Loucy (cell line): ENCODE measurements at regions not wholly inside any gene's neighbourhood (a gene's known extent, or its start where the extent isn't known, plus 50 kb on each side); places are given as distances from the start of the nearest gene placed in this dataset.

Experiments
- H2AFZ ChIP-seq: fragments of 200-600 bp; sonication (generic); 2 replicates; pipeline ENCODE4 v1.6.0; 2016; ENCODE audit warnings: antibody characterized with exemption, mild to moderate bottlenecking, low read length, moderate library complexity
- H3F3A ChIP-seq: fragments of 200-600 bp; 2 replicates; pipeline ENCODE4 v1.6.0; 2016; ENCODE audit warnings: antibody characterized with exemption, low read depth, mild to moderate bottlenecking
- H3K27me3 ChIP-seq: fragments of 200-600 bp; sonication (generic); 2 replicates; pipeline ENCODE4 v1.6.1; 2014; ENCODE audit warnings: low read length, mild to moderate bottlenecking; ENCODE audit not compliant: insufficient read depth, poor library complexity, severe bottlenecking
- H3K36me3 ChIP-seq: fragments of 200-600 bp; sonication (generic); 2 replicates; pipeline ENCODE4 v1.6.1; 2016; ENCODE audit warnings: low read length; ENCODE audit not compliant: insufficient read depth
- H3K4me1 ChIP-seq: fragments of 200-600 bp; sonication (generic); 2 replicates; pipeline ENCODE4 v1.5.1; 2014; ENCODE audit warnings: low read length, mild to moderate bottlenecking; ENCODE audit not compliant: insufficient read depth, poor library complexity, severe bottlenecking
- H3K4me2 ChIP-seq: fragments of 200-600 bp; sonication (generic); 2 replicates; pipeline ENCODE4 v1.6.0; 2014; ENCODE audit warnings: antibody characterized with exemption, low read length, low read depth, mild to moderate bottlenecking; ENCODE audit not compliant: poor library complexity, severe bottlenecking
- H3K4me3 ChIP-seq: fragments of 200-600 bp; sonication (generic); 2 replicates; pipeline ENCODE4 v1.5.1; 2014; ENCODE audit warnings: low read length, mild to moderate bottlenecking, mixed read lengths; ENCODE audit not compliant: poor library complexity, severe bottlenecking
- H3K79me2 ChIP-seq: fragments of 200-600 bp; sonication (generic); 2 replicates; pipeline ENCODE4 v1.6.1; 2014; ENCODE audit warnings: low read length; ENCODE audit not compliant: insufficient read depth
- H3K9ac ChIP-seq: fragments of 200-600 bp; sonication (generic); 2 replicates; pipeline ENCODE4 v1.6.0; 2014; ENCODE audit warnings: mild to moderate bottlenecking, low read depth, low read length, moderate library complexity; ENCODE audit not compliant: poor library complexity, severe bottlenecking
- H3K9me2 ChIP-seq: fragments of 200-600 bp; sonication (generic); replicated peaks from 2 replicates; pipeline ENCODE4 v1.6.1; 2016; ENCODE audit warnings: low read depth, low read length, mixed read lengths
- H3K9me3 ChIP-seq: fragments of 200-600 bp; sonication (generic); 2 replicates; pipeline ENCODE4 v1.6.1; 2014; ENCODE audit warnings: mild to moderate bottlenecking, antibody characterized with exemption, low read length, low read depth; ENCODE audit not compliant: insufficient read depth
- H4K20me1 ChIP-seq: fragments of 200-600 bp; sonication (generic); 2 replicates; pipeline ENCODE4 v1.6.0; 2014; ENCODE audit warnings: antibody characterized with exemption, low read length, mild to moderate bottlenecking; ENCODE audit not compliant: insufficient read depth, poor library complexity, severe bottlenecking
- EZH2phosphoT487 ChIP-seq: fragments of 200-600 bp; IDR thresholded peaks from 2 replicates; pipeline ENCODE4 v1.6.1; 2018; ENCODE audit warnings: antibody characterized with exemption, mild to moderate bottlenecking, moderate library complexity, borderline replicate concordance
- TF ChIP-seq, protein P1 (sequence below): fragments of 200-600 bp; sonication (generic); conservative IDR thresholded peaks from 2 replicates; pipeline ENCODE4 v1.5.1; 2014; ENCODE audit warnings: mild to moderate bottlenecking, antibody characterized with exemption, low read length

DNA sequence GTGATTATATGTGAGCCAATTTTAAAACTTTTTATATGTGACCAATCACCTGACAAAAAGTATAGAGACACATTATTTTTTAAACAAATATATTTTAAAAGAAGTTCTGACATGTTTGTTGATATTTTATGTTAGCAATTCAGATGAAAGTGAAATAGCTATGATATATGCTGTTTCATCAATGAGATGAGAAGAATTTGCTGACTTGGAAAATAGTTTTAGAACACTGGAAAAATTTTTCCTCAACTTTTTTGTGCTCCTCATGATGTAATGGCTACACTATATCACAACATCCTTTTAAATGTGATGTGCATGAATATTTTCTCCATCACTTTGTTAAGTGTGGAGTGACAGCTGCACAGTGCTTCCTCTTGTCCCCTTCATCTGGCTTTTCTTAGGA lies 434.0 kb downstream of the PLCL1 start:
- H3F3A ChIP-seq, result no peaks in the 10 kb centered on the region
- H3K4me2 ChIP-seq, result no peak overlapping the region
- TF ChIP-seq, protein P1, sequence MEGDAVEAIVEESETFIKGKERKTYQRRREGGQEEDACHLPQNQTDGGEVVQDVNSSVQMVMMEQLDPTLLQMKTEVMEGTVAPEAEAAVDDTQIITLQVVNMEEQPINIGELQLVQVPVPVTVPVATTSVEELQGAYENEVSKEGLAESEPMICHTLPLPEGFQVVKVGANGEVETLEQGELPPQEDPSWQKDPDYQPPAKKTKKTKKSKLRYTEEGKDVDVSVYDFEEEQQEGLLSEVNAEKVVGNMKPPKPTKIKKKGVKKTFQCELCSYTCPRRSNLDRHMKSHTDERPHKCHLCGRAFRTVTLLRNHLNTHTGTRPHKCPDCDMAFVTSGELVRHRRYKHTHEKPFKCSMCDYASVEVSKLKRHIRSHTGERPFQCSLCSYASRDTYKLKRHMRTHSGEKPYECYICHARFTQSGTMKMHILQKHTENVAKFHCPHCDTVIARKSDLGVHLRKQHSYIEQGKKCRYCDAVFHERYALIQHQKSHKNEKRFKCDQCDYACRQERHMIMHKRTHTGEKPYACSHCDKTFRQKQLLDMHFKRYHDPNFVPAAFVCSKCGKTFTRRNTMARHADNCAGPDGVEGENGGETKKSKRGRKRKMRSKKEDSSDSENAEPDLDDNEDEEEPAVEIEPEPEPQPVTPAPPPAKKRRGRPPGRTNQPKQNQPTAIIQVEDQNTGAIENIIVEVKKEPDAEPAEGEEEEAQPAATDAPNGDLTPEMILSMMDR, result no peak
- TF ChIP-seq EZH2phosphoT487, result no peak
- no peaks in the 10 kb centered on the region for H3K9me3 ChIP-seq
- no peaks in the 10 kb centered on the region for H4K20me1 ChIP-seq
- no peaks in the 10 kb centered on the region for H3K36me3 ChIP-seq
- H3K4me1 ChIP-seq, result no peaks in the 10 kb centered on the region
- no peak overlapping the region for H2AFZ ChIP-seq
- no peaks in the 10 kb centered on the region for H3K9me2 ChIP-seq
- no peaks in the 10 kb centered on the region for H3K27me3 ChIP-seq
- no peaks in the 10 kb centered on the region for H3K79me2 ChIP-seq
- H3K4me3 ChIP-seq, result no peak overlapping the region
- H3K9ac ChIP-seq, result no peak overlapping the region

GRCh38 chr2:198236338-198236737 lies 431.9 kb downstream of the PLCL1 start:
- TF ChIP-seq, protein P1, result no peak
- TF ChIP-seq EZH2phosphoT487, result no peak
- H4K20me1 ChIP-seq, result no peaks in the 10 kb centered on the region
- no peaks in the 10 kb centered on the region for H3K36me3 ChIP-seq
- no peaks in the 10 kb centered on the region for H3K4me1 ChIP-seq
- H3K9ac ChIP-seq, result no peak overlapping the region
- H3K27me3 ChIP-seq, result no peaks in the 10 kb centered on the region
- no peak overlapping the region for H3K4me3 ChIP-seq
- H3F3A ChIP-seq, result no peaks in the 10 kb centered on the region
- H3K9me2 ChIP-seq, result no peaks in the 10 kb centered on the region
- no peaks in the 10 kb centered on the region for H3K79me2 ChIP-seq
- H3K9me3 ChIP-seq, result no peaks in the 10 kb centered on the region
- H3K4me2 ChIP-seq, result no peak overlapping the region
- no peak overlapping the region for H2AFZ ChIP-seq

- no peaks in the 10 kb centered on the region for H3K36me3 ChIP-seq
- no peaks in the 10 kb centered on the region for H3K79me2 ChIP-seq
- no peak for TF ChIP-seq EZH2phosphoT487
- TF ChIP-seq, protein P1, result no peak
- no peaks in the 10 kb centered on the region for H3K4me1 ChIP-seq
- no peak overlapping the region for H3K9ac ChIP-seq
- no peaks in the 10 kb centered on the region for H3K9me2 ChIP-seq
- H3F3A ChIP-seq, result no peaks in the 10 kb centered on the region
- no peak overlapping the region for H2AFZ ChIP-seq
- H3K4me3 ChIP-seq, result no peak overlapping the region
- no peaks in the 10 kb centered on the region for H4K20me1 ChIP-seq
- no peaks in the 10 kb centered on the region for H3K9me3 ChIP-seq
- no peaks in the 10 kb centered on the region for H3K27me3 ChIP-seq
- H3K4me2 ChIP-seq, result no peak overlapping the region
Observed at GRCh38 chr2:198232281-198232680, 427.9 kb downstream of the PLCL1 start.
